MM.1S (cell line): ENCODE measurements at regions not wholly inside any gene's neighbourhood (a gene's known extent, or its start where the extent isn't known, plus 50 kb on each side); places are given as distances from the start of the nearest gene placed in this dataset.

ENCODE experiments used
- DNase-seq: peaks from one replicate; pipeline ENCODE4 v3.0.0-alpha.2; 2015
- H2AFZ ChIP-seq: fragments of 300-600 bp; sonication (generic); 2 replicates; pipeline ENCODE4 v1.6.0; 2016; ENCODE audit warnings: antibody characterized with exemption, low read length
- H3F3A ChIP-seq: fragments of 300-600 bp; sonication (generic); 2 replicates; pipeline ENCODE4 v1.6.1; 2016; ENCODE audit warnings: mild to moderate bottlenecking, antibody characterized with exemption, low read length, moderate library complexity, mixed read lengths; ENCODE audit not compliant: insufficient read depth
- H3K27ac ChIP-seq: fragments of 300-600 bp; sonication (generic); 2 replicates; pipeline ENCODE4 v1.5.1; 2016; ENCODE audit warnings: mild to moderate bottlenecking, low read length
- H3K27me3 ChIP-seq: fragments of 300-600 bp; sonication (generic); replicated peaks from 2 replicates; pipeline ENCODE4 v1.6.0; 2016; ENCODE audit warnings: low read length; ENCODE audit not compliant: insufficient read depth
- H3K36me3 ChIP-seq: fragments of 300-600 bp; sonication (generic); replicated peaks from 2 replicates; pipeline ENCODE4 v1.6.1; 2016; ENCODE audit warnings: mild to moderate bottlenecking, low read length, mixed read lengths; ENCODE audit not compliant: insufficient read depth
- H3K4me1 ChIP-seq: fragments of 300-600 bp; sonication (generic); 2 replicates; pipeline ENCODE4 v1.6.1; 2016; ENCODE audit warnings: low read length, mixed read lengths
- H3K4me2 ChIP-seq: fragments of 300-600 bp; sonication (generic); 2 replicates; pipeline ENCODE4 v1.6.0; 2016; ENCODE audit warnings: low read depth, low read length
- H3K4me3 ChIP-seq: fragments of 300-600 bp; sonication (generic); 2 replicates; pipeline ENCODE4 v1.5.1; 2016; ENCODE audit warnings: low read length, mixed read lengths
- H3K79me2 ChIP-seq: fragments of 300-600 bp; sonication (generic); 2 replicates; pipeline ENCODE4 v1.6.1; 2016; ENCODE audit warnings: mixed run types, low read length, mixed read lengths
- H3K9ac ChIP-seq: fragments of 300-600 bp; sonication (generic); 2 replicates; pipeline ENCODE4 v1.6.1; 2016; ENCODE audit warnings: low read length, mixed read lengths
- H3K9me2 ChIP-seq: fragments of 300-600 bp; sonication (generic); replicated peaks from 2 replicates; pipeline ENCODE4 v1.6.1; 2016; ENCODE audit warnings: mild to moderate bottlenecking, low read length, mixed read lengths; ENCODE audit not compliant: insufficient read depth
- H3K9me3 ChIP-seq: fragments of 300-600 bp; sonication (generic); replicated peaks from 2 replicates; pipeline ENCODE4 v1.6.1; 2016; ENCODE audit warnings: mild to moderate bottlenecking, low read length, mixed read lengths; ENCODE audit not compliant: insufficient read depth
- H4K20me1 ChIP-seq: fragments of 300-600 bp; sonication (generic); 2 replicates; pipeline ENCODE4 v1.6.1; 2016; ENCODE audit warnings: mild to moderate bottlenecking, low read length, moderate library complexity, mixed read lengths; ENCODE audit not compliant: insufficient read depth
- EZH2 ChIP-seq: fragments of 300-600 bp; sonication (generic); optimal IDR thresholded peaks from 2 replicates; pipeline ENCODE3; 2017; ENCODE audit warnings: low read depth, mild to moderate bottlenecking, antibody characterized with exemption, low read length, mixed read lengths
- EZH2phosphoT487 ChIP-seq: fragments of 300-600 bp; sonication (generic); IDR thresholded peaks from 2 replicates; pipeline ENCODE4 v1.6.1; 2018; ENCODE audit warnings: antibody characterized with exemption, low read length
- TF ChIP-seq, protein P1 (sequence below): fragments of 300-600 bp; sonication (generic); IDR thresholded peaks from 2 replicates; pipeline ENCODE4 v1.5.1; 2016; ENCODE audit warnings: antibody characterized with exemption, low read length, mixed read lengths

DNA sequence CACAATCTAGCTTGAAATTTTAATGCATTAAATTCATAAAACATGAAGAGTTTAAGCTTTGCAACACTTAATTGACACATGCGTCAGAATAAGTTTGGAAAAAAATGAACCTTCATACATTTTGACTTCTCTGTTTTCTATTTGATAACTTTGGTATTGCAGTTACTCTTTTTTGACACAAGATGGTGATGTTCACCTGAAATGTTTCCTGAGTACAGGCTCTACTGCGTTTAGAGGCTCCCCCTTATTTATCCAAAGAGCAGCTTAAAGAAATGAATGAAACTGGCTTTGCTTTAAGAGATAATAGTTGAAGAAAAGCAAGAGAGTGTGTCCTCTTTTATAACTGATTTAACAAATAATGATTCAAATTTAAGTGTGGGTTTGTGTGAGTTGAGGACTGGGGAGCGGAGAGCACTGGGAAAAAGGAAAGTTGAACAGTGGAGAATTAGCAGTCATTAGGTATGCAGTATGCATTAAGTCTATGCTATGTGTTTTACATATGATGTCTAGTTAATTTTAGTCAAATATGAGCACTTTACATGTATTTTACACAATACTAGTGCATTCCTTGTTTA, 180.6 kb upstream of the NUDT6 start:
- no peaks in the 10 kb centered on the region for H4K20me1 ChIP-seq
- no peak overlapping the region for H3K4me2 ChIP-seq
- no peaks in the 10 kb centered on the region for H3K4me1 ChIP-seq
- H3F3A ChIP-seq, result no peaks in the 10 kb centered on the region
- peak; percentile 31 for DNase-seq
- no peaks in the 10 kb centered on the region for H3K27me3 ChIP-seq
- H3K36me3 ChIP-seq, result no peaks in the 10 kb centered on the region
- H3K27ac ChIP-seq, result no peak overlapping the region
- H3K4me3 ChIP-seq, result no peak overlapping the region
- no peak overlapping the region for H2AFZ ChIP-seq
- TF ChIP-seq, protein P1, sequence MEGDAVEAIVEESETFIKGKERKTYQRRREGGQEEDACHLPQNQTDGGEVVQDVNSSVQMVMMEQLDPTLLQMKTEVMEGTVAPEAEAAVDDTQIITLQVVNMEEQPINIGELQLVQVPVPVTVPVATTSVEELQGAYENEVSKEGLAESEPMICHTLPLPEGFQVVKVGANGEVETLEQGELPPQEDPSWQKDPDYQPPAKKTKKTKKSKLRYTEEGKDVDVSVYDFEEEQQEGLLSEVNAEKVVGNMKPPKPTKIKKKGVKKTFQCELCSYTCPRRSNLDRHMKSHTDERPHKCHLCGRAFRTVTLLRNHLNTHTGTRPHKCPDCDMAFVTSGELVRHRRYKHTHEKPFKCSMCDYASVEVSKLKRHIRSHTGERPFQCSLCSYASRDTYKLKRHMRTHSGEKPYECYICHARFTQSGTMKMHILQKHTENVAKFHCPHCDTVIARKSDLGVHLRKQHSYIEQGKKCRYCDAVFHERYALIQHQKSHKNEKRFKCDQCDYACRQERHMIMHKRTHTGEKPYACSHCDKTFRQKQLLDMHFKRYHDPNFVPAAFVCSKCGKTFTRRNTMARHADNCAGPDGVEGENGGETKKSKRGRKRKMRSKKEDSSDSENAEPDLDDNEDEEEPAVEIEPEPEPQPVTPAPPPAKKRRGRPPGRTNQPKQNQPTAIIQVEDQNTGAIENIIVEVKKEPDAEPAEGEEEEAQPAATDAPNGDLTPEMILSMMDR, result peak; percentile 72
- no peak for TF ChIP-seq EZH2
- H3K79me2 ChIP-seq, result no peaks in the 10 kb centered on the region
- H3K9ac ChIP-seq, result no peak overlapping the region
- no peaks in the 10 kb centered on the region for H3K9me3 ChIP-seq
- H3K9me2 ChIP-seq, result no peaks in the 10 kb centered on the region

DNA sequence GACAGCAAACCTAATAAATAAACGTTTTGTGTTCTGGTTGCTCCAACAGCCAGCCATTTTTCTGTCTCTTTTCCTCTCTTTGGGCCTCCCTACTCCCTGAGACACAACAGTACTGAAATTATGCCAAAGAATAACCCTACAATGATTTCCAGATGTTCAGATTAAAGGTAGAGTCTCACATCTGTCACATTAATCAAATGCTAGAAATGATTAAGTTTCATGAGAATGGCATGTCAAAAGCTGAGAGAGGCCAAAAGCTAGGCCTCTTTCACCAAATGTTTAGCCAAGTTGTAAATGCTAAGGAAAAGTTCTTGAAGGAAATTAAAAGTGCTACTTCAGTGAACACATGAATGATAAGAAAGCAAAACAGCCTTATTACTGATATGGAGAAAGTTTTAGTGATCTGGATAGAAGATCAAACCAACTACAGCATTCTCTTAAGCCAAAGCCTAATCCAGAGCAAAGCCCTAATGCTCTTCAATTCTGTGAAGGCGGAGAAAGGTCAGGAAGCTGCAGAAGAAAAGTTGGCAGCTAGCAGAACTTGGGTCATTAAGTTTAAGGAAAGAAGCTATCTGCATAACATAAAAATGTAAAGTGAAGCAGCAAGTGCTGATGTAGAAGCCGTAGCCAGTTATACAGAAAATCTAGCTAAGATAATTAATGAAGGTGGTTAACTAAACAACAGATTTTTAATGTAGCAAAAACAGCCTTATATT, 182.1 kb upstream of the NUDT6 start:
- no peak overlapping the region for H3K4me3 ChIP-seq
- H3K27me3 ChIP-seq, result no peaks in the 10 kb centered on the region
- no peak for DNase-seq
- TF ChIP-seq EZH2phosphoT487 (no peak), EZH2 (no peak)
- TF ChIP-seq, protein P1, result no peak
- no peaks in the 10 kb centered on the region for H3K9me2 ChIP-seq
- H3K4me1 ChIP-seq, result no peaks in the 10 kb centered on the region
- no peaks in the 10 kb centered on the region for H3K79me2 ChIP-seq
- no peak overlapping the region for H3K4me2 ChIP-seq
- H3K9ac ChIP-seq, result no peak overlapping the region
- no peak overlapping the region for H2AFZ ChIP-seq
- H3F3A ChIP-seq, result no peaks in the 10 kb centered on the region
- H3K36me3 ChIP-seq, result no peaks in the 10 kb centered on the region
- H3K9me3 ChIP-seq, result no peaks in the 10 kb centered on the region
- H3K27ac ChIP-seq, result no peak overlapping the region
- H4K20me1 ChIP-seq, result no peaks in the 10 kb centered on the region

DNA sequence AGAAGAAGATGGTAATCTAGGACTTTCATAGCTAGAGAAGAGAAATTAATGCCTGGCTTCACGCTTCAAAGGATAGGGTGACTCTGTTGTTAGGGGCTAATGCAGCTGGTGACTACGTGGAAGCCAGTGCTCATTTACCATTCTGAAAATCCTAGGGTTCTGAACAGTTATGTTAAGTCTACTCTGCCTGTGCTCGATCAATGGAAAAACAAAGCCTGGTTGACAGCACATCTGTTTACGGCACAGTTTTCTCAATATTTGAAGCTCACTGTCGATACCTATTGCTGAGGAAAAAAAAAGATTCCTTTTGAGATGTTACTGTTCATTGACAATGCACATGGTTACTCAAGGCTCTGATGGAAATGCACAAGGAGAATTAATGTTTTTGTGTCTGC, 182.6 kb upstream of the NUDT6 start:
- H3K9ac ChIP-seq, result no peak overlapping the region
- TF ChIP-seq EZH2phosphoT487 (no peak), EZH2 (no peak)
- TF ChIP-seq, protein P1, result no peak

More for the DNA sequence above, 182.6 kb upstream of the NUDT6 start:
- Histone ChIP-seq H3K27ac (no peak overlapping the region), H4K20me1 (no peaks in the 10 kb centered on the region), H2AFZ (no peak overlapping the region), H3K27me3 (no peaks in the 10 kb centered on the region), H3K4me3 (no peak overlapping the region), H3F3A (no peaks in the 10 kb centered on the region), H3K9me2 (no peaks in the 10 kb centered on the region), H3K79me2 (no peaks in the 10 kb centered on the region), H3K4me1 (no peaks in the 10 kb centered on the region), H3K9me3 (no peaks in the 10 kb centered on the region), H3K4me2 (no peak overlapping the region), H3K36me3 (no peaks in the 10 kb centered on the region)
- no peak for DNase-seq
